ENCODE measurements at regions not wholly inside any gene's neighbourhood (a gene's known extent, or its start where the extent isn't known, plus 50 kb on each side); places are given as distances from the start of the nearest gene placed in this dataset.

- DNase-seq: no peak
Observed at GRCh38 chr1:239840790-239841189, 250.9 kb upstream of the FMN2 start.

- no peak for DNase-seq
Observed at GRCh38 chr1:239841631-239842030, 250.1 kb upstream of the FMN2 start.

GRCh38 chr1:239843541-239843940, 248.1 kb upstream of the FMN2 start:
- DNase-seq: no peak

- DNase-seq: no peak
Observed at GRCh38 chr1:239844833-239845232, 246.8 kb upstream of the FMN2 start.

GRCh38 chr1:239854922-239855321, 236.8 kb upstream of the FMN2 start:
- no peak for DNase-seq

- DNase-seq: no peak
Observed at GRCh38 chr1:239856067-239856466, 235.6 kb upstream of the FMN2 start.

GRCh38 chr1:239856924-239857323, 234.8 kb upstream of the FMN2 start:
- no peak for DNase-seq

GRCh38 chr1:239858057-239858456, 233.6 kb upstream of the FMN2 start:
- DNase-seq: no peak

- DNase-seq: no peak
Observed at GRCh38 chr1:239858529-239858928, 233.2 kb upstream of the FMN2 start.

- no peak for DNase-seq
Observed at GRCh38 chr1:239861985-239862384, 229.7 kb upstream of the FMN2 start.

- DNase-seq: no peak
Observed at GRCh38 chr1:239868058-239868832, 223.4 kb upstream of the FMN2 start.

- no peak for DNase-seq
Observed at GRCh38 chr1:239870194-239870593, 221.5 kb upstream of the FMN2 start.

GRCh38 chr1:239872626-239873025, 219.1 kb upstream of the FMN2 start:
- DNase-seq: no peak

GRCh38 chr1:239874831-239875230, 216.9 kb upstream of the FMN2 start:
- DNase-seq: no peak

GRCh38 chr1:239879321-239880170, 212.1 kb upstream of the FMN2 start:
- no peak for DNase-seq

- DNase-seq: no peak
Observed at GRCh38 chr1:239882967-239883366, 208.7 kb upstream of the FMN2 start.

- DNase-seq: no peak
Observed at GRCh38 chr1:239884796-239885195, 206.9 kb upstream of the FMN2 start.

- DNase-seq: no peak
Observed at GRCh38 chr1:239886266-239886665, 205.4 kb upstream of the FMN2 start.

- no peak for DNase-seq
Observed at GRCh38 chr1:239888639-239889038, 203.0 kb upstream of the FMN2 start.

- DNase-seq: no peak
Observed at GRCh38 chr1:239891621-239892358, 199.9 kb upstream of the FMN2 start.

GRCh38 chr1:239892602-239893001, 199.1 kb upstream of the FMN2 start:
- DNase-seq: no peak

- DNase-seq: no peak
Observed at GRCh38 chr1:239893127-239893731, 198.5 kb upstream of the FMN2 start.

GRCh38 chr1:239896569-239896968, 195.1 kb upstream of the FMN2 start:
- DNase-seq: no peak
